PC-9 (cell line): ENCODE measurements at regions not wholly inside any gene's neighbourhood (a gene's known extent, or its start where the extent isn't known, plus 50 kb on each side); places are given as distances from the start of the nearest gene placed in this dataset.

Experiments
- BruUV-seq: library from RNA; stranded (reverse); fragments of 400-500 nt; replicated peaks from 2 replicates; lab custom pipeline; 2021; lab: Mats Ljungman, UMichigan
- CTCF ChIA-PET: fragments of 300-600 bp; sonication (Branson Sonifier 250); formaldehyde crosslinking; loops from one replicate; lab custom pipeline; 2022; ENCODE audit warnings: antibody characterized with exemption; lab: Charles Lee
- POLR2A ChIA-PET: fragments of 300-600 bp; sonication (Branson Sonifier 250); formaldehyde crosslinking; loops from one replicate; lab custom pipeline; 2022; ENCODE audit warnings: antibody characterized with exemption; ENCODE audit not compliant: unreplicated experiment; lab: Charles Lee
- DNase-seq, 2 experiments: peaks; one replicate each; pipeline versions ENCODE4 v3.0.0 to v3.0.0-alpha.2; 2015 to 2022; ENCODE audit warnings: mixed read lengths in 1 of 2
- H2AFZ ChIP-seq: fragments of 200-600 bp; sonication (generic); 2 replicates; pipeline ENCODE4 v1.8.1; 2017; ENCODE audit warnings: antibody characterized with exemption
- H3F3A ChIP-seq: fragments of 200-600 bp; sonication (generic); 2 replicates; pipeline ENCODE4 v1.8.1; 2017; ENCODE audit warnings: antibody characterized with exemption, mild to moderate bottlenecking, low read depth; ENCODE audit not compliant: insufficient read depth
- H3K27ac ChIP-seq: fragments of 200-600 bp; sonication (generic); 2 replicates; pipeline ENCODE4 v1.6.1; 2016; ENCODE audit warnings: mixed run types
- H3K27me3 ChIP-seq: fragments of 200-600 bp; sonication (generic); 2 replicates; pipeline ENCODE4 v1.6.1; 2016; ENCODE audit warnings: low read depth, mixed run types; ENCODE audit not compliant: insufficient read depth
- H3K36me3 ChIP-seq: fragments of 200-600 bp; sonication (generic); 2 replicates; pipeline ENCODE4 v1.6.1; 2016; ENCODE audit warnings: low read depth, mixed run types
- H3K4me1 ChIP-seq: fragments of 200-600 bp; sonication (generic); replicated peaks from 2 replicates; pipeline ENCODE4 v1.6.1; 2016; ENCODE audit warnings: mixed run types; ENCODE audit not compliant: insufficient read depth
- H3K4me2 ChIP-seq: fragments of 200-600 bp; sonication (generic); 2 replicates; pipeline ENCODE4 v1.6.1; 2017; ENCODE audit warnings: mixed run types
- H3K4me3 ChIP-seq: fragments of 200-600 bp; sonication (generic); 2 replicates; pipeline ENCODE4 v1.6.1; 2016; ENCODE audit warnings: mixed run types
- H3K79me2 ChIP-seq: fragments of 200-600 bp; sonication (generic); 2 replicates; pipeline ENCODE4 v1.6.1; 2017; ENCODE audit warnings: low read depth, mixed run types
- H3K9me2 ChIP-seq: fragments of 200-600 bp; sonication (generic); 2 replicates; pipeline ENCODE4 v1.8.1; 2017; ENCODE audit warnings: mild to moderate bottlenecking; ENCODE audit not compliant: insufficient read depth
- H3K9me3 ChIP-seq: fragments of 200-600 bp; sonication (generic); 2 replicates; pipeline ENCODE4 v1.8.1; 2016; ENCODE audit warnings: low read depth; ENCODE audit not compliant: insufficient read depth
- H4K20me1 ChIP-seq: fragments of 200-600 bp; sonication (generic); 2 replicates; pipeline ENCODE4 v1.8.1; 2017; ENCODE audit not compliant: insufficient read depth
- EZH2 ChIP-seq: fragments of 200-600 bp; sonication (generic); IDR thresholded peaks from 2 replicates; pipeline ENCODE4 v1.8.0; 2017; ENCODE audit warnings: antibody characterized with exemption, low read depth
- intact Hi-C: fragments of 100-400 bp; cut with micrococcal nuclease; formaldehyde crosslinking; loops from one replicate; pipeline ENCODE4 v1.10.0; 2022; ENCODE audit not compliant: unreplicated experiment
- TF ChIP-seq, protein P1 (sequence below): fragments of 200-600 bp; sonication (generic); conservative IDR thresholded peaks from 2 replicates; pipeline ENCODE4 v1.6.1; 2017; ENCODE audit warnings: mixed run types, antibody characterized with exemption, mild to moderate bottlenecking, moderate library complexity

- H4K20me1 ChIP-seq: no peaks in the 10 kb centered on the region
- H3K9me3 ChIP-seq: no peaks in the 10 kb centered on the region
- no peaks in the 10 kb centered on the region for H3K79me2 ChIP-seq
- no peak overlapping the region for H3K4me2 ChIP-seq
- no peaks in the 10 kb centered on the region for H3F3A ChIP-seq
- no TSS peak for BruUV-seq
- H3K4me1 ChIP-seq: no peaks in the 10 kb centered on the region
- no peak for TF ChIP-seq EZH2
- TF ChIP-seq, protein P1, sequence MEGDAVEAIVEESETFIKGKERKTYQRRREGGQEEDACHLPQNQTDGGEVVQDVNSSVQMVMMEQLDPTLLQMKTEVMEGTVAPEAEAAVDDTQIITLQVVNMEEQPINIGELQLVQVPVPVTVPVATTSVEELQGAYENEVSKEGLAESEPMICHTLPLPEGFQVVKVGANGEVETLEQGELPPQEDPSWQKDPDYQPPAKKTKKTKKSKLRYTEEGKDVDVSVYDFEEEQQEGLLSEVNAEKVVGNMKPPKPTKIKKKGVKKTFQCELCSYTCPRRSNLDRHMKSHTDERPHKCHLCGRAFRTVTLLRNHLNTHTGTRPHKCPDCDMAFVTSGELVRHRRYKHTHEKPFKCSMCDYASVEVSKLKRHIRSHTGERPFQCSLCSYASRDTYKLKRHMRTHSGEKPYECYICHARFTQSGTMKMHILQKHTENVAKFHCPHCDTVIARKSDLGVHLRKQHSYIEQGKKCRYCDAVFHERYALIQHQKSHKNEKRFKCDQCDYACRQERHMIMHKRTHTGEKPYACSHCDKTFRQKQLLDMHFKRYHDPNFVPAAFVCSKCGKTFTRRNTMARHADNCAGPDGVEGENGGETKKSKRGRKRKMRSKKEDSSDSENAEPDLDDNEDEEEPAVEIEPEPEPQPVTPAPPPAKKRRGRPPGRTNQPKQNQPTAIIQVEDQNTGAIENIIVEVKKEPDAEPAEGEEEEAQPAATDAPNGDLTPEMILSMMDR: no peak
- no peak overlapping the region for H3K4me3 ChIP-seq
- DNase-seq: no peak
- no peaks in the 10 kb centered on the region for H3K9me2 ChIP-seq
- intact Hi-C loops: no loop called here
- no peaks in the 10 kb centered on the region for H3K36me3 ChIP-seq
- no peaks in the 10 kb centered on the region for H3K27me3 ChIP-seq
- POLR2A ChIA-PET: no interaction called here
- CTCF ChIA-PET: no interaction called here
- no peak overlapping the region for H3K27ac ChIP-seq
- H2AFZ ChIP-seq: no peak overlapping the region
Measured at GRCh38 chr13:68081061-68081460, 850.9 kb upstream of the PCDH9 start.

DNA sequence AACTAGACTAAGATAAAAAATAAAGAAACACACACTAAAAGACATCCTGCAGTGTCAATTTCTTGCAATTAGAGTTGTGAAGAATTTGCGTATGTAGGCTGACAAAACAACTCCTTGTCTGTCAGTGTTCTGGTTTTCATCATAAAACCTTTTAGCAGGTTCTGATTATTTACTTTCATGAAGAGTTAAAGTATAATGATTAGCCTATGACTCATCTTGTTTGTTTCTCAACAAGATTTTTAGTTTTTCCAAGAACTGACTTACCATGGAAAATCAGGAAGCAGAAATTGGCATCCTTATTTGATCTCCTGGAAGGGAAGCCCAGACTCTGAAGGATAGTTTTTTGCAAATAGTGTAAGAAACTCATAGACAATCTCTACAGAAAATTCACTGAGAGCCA lies 848.7 kb upstream of the PCDH9 start:
- no peak overlapping the region for H3K4me2 ChIP-seq
- H4K20me1 ChIP-seq: no peaks in the 10 kb centered on the region
- ChIA-PET CTCF (no interaction called here), POLR2A (no interaction called here)
- H3K27ac ChIP-seq: no peak overlapping the region
- H3K9me3 ChIP-seq: no peaks in the 10 kb centered on the region
- no peaks in the 10 kb centered on the region for H3K79me2 ChIP-seq
- H3K4me1 ChIP-seq: no peaks in the 10 kb centered on the region
- TF ChIP-seq EZH2: no peak
- TF ChIP-seq, protein P1: no peak
- BruUV-seq: no TSS peak
- DNase-seq: no peak
- H3K4me3 ChIP-seq: no peak overlapping the region
- H3K27me3 ChIP-seq: no peaks in the 10 kb centered on the region
- intact Hi-C loops: no loop called here
- no peaks in the 10 kb centered on the region for H3K36me3 ChIP-seq
- no peaks in the 10 kb centered on the region for H3F3A ChIP-seq
- no peak overlapping the region for H2AFZ ChIP-seq
- no peaks in the 10 kb centered on the region for H3K9me2 ChIP-seq

DNA sequence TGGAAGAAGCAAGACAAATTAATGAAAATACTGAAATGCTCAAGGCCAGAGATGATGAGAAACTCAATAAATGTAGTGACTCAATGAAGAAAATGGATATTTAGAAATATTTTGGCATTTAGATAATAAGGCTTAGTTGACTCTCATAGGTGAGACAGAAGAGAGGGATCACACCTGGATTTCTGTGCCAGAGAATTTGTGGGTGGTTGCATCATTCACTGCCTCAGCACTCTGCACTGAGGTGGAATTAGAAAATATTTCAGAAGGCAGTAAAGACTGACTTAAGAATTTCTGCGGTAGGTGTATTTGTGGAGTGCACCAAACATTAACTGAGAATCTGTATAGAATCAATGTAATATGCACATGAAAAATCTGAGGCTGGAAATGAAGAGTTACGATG lies 848.3 kb upstream of the PCDH9 start:
- H3K4me2 ChIP-seq: no peak overlapping the region
- POLR2A ChIA-PET: no interaction called here
- no peak for DNase-seq

More for the DNA sequence above, 848.3 kb upstream of the PCDH9 start:
- H3K27me3 ChIP-seq: no peaks in the 10 kb centered on the region
- BruUV-seq: no TSS peak
- CTCF ChIA-PET: no interaction called here
- no peaks in the 10 kb centered on the region for H3K4me1 ChIP-seq
- H3K79me2 ChIP-seq: no peaks in the 10 kb centered on the region
- no peaks in the 10 kb centered on the region for H3K9me3 ChIP-seq
- TF ChIP-seq, protein P1: no peak
- TF ChIP-seq EZH2: no peak
- H4K20me1 ChIP-seq: no peaks in the 10 kb centered on the region
- no peaks in the 10 kb centered on the region for H3K36me3 ChIP-seq
- H3K4me3 ChIP-seq: no peak overlapping the region
- H3F3A ChIP-seq: no peaks in the 10 kb centered on the region
- no peak overlapping the region for H3K27ac ChIP-seq
- H2AFZ ChIP-seq: no peak overlapping the region
- intact Hi-C loops: no loop called here
- no peaks in the 10 kb centered on the region for H3K9me2 ChIP-seq
